ENCODE measurements at regions not wholly inside any gene's neighbourhood (a gene's known extent, or its start where the extent isn't known, plus 50 kb on each side); places are given as distances from the start of the nearest gene placed in this dataset.
"Not testable (repeated sequence)": the region's sequence is repeated elsewhere in the genome, so short reads cannot be mapped to it uniquely, and the experiment has no call there.

DNA sequence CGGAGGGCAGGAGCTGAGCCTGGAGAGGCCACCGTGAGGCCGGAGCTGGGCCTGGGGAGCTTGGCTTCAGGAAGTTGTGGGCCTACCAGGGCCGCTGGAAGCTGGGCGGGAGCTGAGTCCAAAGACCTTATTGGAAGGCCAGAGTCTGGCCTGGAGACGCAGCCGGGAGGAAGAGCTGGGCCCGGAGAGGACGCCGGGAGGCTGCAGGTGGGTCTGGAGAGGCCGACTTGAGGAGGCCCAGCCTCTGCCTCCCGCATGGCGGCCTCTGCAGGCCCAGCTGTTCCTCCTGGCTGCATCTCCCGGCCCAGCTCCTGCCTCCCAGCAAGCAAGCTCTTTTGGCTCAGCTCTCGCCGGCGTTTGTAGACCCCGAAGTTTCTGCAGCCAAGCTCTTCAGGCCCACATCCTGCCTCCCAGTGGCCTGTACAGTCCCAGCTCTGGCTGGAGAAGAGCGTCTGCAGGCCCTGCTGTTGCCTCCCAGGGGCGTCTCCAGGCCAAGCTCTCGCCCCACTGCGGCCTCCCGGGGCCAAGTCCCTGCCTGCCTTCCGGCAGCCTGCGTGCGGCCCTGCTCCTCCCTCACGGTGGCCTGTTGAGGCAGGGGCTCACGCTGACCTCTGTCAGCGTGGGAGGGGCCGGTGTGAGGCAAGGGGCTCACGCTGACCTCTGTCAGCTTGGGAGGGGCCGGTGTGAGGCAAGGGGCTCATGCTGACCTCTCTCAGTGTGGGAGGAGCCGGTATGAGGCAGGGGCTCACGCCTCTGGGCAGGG, 70.4 kb upstream of the COBL start:
- DNase-seq, result not testable (repeated sequence)

DNA sequence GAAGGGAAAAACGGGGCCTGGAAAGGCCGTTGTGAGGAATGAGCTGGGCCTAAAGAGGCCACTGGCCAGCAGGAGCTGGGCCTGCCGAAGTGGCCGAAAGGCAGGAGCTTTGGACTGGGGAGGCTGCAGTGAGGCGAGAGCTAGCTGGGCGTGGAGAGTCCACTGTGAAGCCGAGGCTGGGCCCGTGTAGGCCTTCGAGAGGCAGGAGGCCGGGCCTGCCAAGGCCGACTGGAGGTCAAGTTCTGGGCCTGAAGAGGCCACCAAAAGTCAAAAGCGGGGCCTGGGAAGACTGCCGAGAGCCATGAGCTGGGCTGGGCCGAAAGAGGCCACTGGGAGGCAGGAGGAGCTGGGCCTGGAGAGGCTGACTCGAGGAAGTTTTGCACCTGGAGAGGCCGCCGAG, 69.6 kb upstream of the COBL start:
- not testable (repeated sequence) for DNase-seq

DNA sequence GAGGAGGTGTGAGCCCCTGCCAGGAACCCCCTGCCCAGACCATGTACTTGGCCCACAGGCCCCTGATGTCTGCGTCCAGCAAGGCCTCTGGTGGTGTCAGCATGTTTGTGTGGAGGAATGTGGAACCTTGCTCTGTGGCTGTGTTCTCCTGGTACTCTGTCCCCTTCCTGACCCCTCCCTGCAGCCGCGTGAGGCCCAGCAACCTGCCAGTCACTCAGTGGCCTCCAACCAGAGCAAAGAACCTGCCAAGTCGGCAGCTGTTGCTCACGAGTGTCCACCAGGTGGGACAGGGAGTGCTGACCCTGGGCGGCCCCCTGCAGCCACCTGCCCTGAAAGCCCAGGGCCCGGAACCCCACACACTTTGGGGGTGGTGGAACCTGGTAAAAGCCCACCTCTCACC, 65.6 kb upstream of the COBL start:
- DNase-seq, result not testable (repeated sequence)

DNA sequence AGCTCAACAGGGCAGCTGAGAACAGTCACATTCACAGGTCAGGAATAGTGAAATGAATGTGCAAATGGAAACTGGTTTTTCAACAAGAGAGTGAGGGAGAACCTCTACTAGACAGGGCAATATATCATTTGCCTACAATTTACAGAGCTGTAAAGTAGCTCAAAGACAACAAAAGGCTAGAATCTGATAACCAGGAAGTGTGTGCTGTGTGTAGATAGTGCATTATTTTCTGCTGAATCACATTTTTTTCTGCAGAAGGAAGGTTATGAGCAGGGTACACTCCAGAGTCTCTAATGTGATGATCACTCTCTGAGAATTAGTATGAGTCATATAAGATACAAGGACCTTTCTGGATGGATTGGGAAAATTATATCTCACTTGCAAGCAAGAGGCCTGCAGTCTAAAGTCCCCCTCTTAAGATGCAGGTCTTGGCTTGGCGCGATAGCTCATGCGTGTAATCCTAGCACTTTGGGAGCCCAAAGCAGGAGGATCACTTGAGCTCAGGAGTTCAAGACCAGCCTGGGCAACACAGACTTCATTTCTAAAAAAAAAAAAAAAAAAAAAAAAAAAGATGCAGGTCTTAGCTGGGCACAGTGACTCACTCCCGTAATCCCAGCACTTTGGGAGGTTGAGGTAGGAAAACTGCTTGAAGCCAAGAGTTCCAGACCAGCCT, 59.9 kb upstream of the COBL start:
- DNase-seq, result no peak

DNA sequence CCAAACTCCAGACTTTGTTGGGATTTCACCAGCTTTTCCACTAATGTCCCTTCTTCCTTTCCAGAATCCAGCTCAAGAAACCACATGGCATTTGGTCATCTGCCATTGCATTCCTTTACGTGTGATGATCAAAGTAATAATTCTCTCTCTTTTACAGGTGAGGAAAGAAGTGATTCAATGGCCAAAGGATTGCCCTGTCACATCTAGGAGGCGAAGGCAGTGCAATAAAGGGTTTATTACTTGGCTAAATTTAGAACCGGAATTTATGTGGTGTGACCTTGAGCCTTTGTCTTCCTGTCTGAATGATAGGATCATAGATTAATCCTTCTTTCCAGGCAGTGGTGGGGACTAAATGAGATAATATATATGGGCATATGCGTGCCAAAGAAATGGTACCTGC, 58.3 kb upstream of the COBL start:
- DNase-seq, result no peak

DNA sequence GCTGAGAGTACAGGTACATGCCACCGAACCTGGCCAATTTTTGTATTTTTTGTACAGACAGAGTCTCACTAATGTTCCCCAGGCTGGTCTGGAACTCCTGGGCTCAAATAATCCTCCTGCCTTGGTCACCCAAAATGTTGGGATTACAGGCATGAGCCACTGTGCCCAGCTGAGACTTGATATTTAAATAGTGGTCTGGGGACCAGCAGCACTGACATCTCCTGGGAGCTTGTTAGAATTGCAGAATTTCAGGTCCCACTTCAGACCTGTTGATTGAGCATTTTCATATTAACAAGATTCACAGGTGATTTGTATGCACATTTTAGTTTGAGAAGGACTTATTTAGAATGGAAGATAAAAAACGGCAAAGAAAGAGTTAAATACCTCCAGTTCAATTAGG, 57.0 kb upstream of the COBL start:
- not testable (repeated sequence) for DNase-seq

DNA sequence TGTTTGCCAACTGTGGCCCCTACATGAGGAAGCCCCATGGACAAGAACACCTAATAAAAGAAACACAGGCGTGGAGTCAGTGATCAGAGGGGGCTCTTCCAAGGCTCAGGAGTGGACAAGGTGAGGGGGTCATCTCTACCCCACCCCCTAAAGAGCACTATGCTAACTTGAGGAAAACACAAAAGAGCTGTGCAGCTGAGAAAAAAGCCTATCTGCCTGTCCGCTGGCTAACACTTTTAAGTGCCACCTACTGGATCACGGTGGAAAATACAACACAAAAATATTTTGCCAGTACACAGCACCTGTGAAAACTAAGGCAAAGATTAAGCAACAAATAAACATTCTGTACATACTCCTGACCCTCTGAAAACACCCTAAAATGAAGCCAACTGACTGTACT, 53.1 kb upstream of the COBL start:
- DNase-seq, result no peak

DNA sequence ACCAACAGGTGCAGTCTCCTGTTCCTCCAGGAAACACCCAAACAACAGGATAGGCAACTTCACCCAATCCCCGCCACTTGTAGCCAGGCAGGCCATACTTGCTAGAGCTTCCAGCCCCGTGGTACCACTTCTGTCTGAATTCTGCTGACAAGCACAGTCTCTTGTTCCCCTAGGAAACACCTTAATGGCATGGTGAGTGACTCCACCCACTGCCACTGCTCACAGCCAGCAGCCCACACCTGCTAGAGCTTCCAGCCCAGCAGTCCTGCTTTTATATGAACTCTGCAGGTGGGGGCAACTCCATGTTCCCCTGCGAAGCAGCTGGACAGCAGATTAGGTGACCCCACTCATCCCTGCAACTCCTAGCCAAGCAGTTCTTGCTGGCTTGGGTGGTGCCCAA, 52.6 kb upstream of the COBL start:
- not testable (repeated sequence) for DNase-seq

DNA sequence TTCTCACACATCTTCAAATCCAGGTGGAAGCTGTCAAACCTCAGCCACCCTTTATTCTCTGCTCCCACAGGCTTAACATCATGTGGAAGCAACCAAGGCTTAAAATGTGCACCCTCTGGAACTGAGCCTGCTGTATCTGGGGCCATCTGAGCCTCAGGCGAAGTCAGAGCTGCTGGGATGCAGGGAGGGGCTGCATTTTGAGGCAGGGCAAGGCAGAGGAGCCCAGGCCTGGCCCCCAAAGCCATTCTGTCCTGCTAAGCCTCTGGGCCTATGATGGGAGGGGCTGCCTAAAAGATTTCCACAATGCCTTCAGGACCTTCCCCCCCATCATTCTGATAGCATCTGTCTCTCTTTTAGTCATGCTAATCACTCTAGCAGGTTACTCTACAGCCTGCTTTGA, 51.7 kb upstream of the COBL start:
- DNase-seq, result no peak

DNA sequence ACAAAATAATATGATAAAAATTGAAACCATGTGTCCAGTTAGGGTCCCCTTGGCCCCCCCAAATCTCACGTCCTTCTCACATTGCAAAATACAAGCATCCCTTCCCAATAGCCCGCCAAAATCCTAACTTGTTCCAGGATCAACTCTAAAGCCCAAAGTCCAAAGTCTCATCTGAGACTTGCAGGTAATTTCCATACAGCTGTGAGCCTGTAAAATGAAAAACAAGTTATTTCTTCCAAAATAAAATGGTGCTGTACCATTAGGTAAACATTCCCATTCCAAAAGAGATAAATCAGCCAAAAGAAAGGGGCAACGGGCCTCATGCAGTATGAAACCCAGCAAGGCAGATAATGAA, 51.0 kb upstream of the COBL start:
- DNase-seq, result no peak

DNA sequence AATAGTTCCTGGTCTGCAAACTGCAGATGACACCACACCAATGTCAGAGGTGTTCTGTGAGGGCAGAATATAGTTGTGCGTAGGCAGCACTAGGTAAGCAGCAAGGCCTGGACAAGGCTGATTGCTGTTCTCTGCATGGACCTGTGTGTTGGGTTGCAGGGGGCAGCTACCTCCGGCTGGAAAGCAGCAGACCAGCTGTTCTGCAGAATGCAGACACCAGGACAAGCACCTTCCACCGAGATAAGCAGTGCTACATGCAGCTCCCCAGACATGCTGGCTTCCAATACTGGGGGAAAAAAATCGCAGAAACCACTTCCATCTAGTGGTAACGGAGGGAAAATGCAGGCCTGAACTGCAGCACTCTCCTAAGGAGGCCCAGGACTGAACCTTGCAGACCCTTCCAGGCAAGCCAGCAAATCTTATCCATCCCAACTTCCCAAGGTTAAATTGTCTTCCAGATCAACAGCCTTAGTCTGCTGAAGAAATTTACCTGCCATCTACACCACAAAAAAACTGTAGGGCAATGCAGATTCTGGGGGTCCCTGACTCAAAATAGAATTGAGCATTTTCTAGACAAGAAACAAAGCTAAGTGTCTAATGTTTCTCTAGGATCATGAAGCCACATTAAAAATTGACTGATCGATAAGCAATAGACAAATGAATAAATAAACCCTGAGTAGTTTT, 50.5 kb upstream of the COBL start:
- no peak for DNase-seq

Data from bone marrow (tissue), 2 donors.